Loucy (cell line): ENCODE measurements at regions not wholly inside any gene's neighbourhood (a gene's known extent, or its start where the extent isn't known, plus 50 kb on each side); places are given as distances from the start of the nearest gene placed in this dataset.

Experiments
- H2AFZ ChIP-seq: fragments of 200-600 bp; sonication (generic); 2 replicates; pipeline ENCODE4 v1.6.0; 2016; ENCODE audit warnings: antibody characterized with exemption, mild to moderate bottlenecking, low read length, moderate library complexity
- H3F3A ChIP-seq: fragments of 200-600 bp; 2 replicates; pipeline ENCODE4 v1.6.0; 2016; ENCODE audit warnings: antibody characterized with exemption, low read depth, mild to moderate bottlenecking
- H3K27me3 ChIP-seq: fragments of 200-600 bp; sonication (generic); 2 replicates; pipeline ENCODE4 v1.6.1; 2014; ENCODE audit warnings: low read length, mild to moderate bottlenecking; ENCODE audit not compliant: insufficient read depth, poor library complexity, severe bottlenecking
- H3K36me3 ChIP-seq: fragments of 200-600 bp; sonication (generic); 2 replicates; pipeline ENCODE4 v1.6.1; 2016; ENCODE audit warnings: low read length; ENCODE audit not compliant: insufficient read depth
- H3K4me1 ChIP-seq: fragments of 200-600 bp; sonication (generic); 2 replicates; pipeline ENCODE4 v1.5.1; 2014; ENCODE audit warnings: low read length, mild to moderate bottlenecking; ENCODE audit not compliant: insufficient read depth, poor library complexity, severe bottlenecking
- H3K4me2 ChIP-seq: fragments of 200-600 bp; sonication (generic); 2 replicates; pipeline ENCODE4 v1.6.0; 2014; ENCODE audit warnings: antibody characterized with exemption, low read length, low read depth, mild to moderate bottlenecking; ENCODE audit not compliant: poor library complexity, severe bottlenecking
- H3K4me3 ChIP-seq: fragments of 200-600 bp; sonication (generic); 2 replicates; pipeline ENCODE4 v1.5.1; 2014; ENCODE audit warnings: low read length, mild to moderate bottlenecking, mixed read lengths; ENCODE audit not compliant: poor library complexity, severe bottlenecking
- H3K79me2 ChIP-seq: fragments of 200-600 bp; sonication (generic); 2 replicates; pipeline ENCODE4 v1.6.1; 2014; ENCODE audit warnings: low read length; ENCODE audit not compliant: insufficient read depth
- H3K9ac ChIP-seq: fragments of 200-600 bp; sonication (generic); 2 replicates; pipeline ENCODE4 v1.6.0; 2014; ENCODE audit warnings: mild to moderate bottlenecking, low read depth, low read length, moderate library complexity; ENCODE audit not compliant: poor library complexity, severe bottlenecking
- H3K9me2 ChIP-seq: fragments of 200-600 bp; sonication (generic); replicated peaks from 2 replicates; pipeline ENCODE4 v1.6.1; 2016; ENCODE audit warnings: low read depth, low read length, mixed read lengths
- H3K9me3 ChIP-seq: fragments of 200-600 bp; sonication (generic); 2 replicates; pipeline ENCODE4 v1.6.1; 2014; ENCODE audit warnings: mild to moderate bottlenecking, antibody characterized with exemption, low read length, low read depth; ENCODE audit not compliant: insufficient read depth
- H4K20me1 ChIP-seq: fragments of 200-600 bp; sonication (generic); 2 replicates; pipeline ENCODE4 v1.6.0; 2014; ENCODE audit warnings: antibody characterized with exemption, low read length, mild to moderate bottlenecking; ENCODE audit not compliant: insufficient read depth, poor library complexity, severe bottlenecking
- EZH2phosphoT487 ChIP-seq: fragments of 200-600 bp; IDR thresholded peaks from 2 replicates; pipeline ENCODE4 v1.6.1; 2018; ENCODE audit warnings: antibody characterized with exemption, mild to moderate bottlenecking, moderate library complexity, borderline replicate concordance
- TF ChIP-seq, protein P1 (sequence below): fragments of 200-600 bp; sonication (generic); conservative IDR thresholded peaks from 2 replicates; pipeline ENCODE4 v1.5.1; 2014; ENCODE audit warnings: mild to moderate bottlenecking, antibody characterized with exemption, low read length

DNA sequence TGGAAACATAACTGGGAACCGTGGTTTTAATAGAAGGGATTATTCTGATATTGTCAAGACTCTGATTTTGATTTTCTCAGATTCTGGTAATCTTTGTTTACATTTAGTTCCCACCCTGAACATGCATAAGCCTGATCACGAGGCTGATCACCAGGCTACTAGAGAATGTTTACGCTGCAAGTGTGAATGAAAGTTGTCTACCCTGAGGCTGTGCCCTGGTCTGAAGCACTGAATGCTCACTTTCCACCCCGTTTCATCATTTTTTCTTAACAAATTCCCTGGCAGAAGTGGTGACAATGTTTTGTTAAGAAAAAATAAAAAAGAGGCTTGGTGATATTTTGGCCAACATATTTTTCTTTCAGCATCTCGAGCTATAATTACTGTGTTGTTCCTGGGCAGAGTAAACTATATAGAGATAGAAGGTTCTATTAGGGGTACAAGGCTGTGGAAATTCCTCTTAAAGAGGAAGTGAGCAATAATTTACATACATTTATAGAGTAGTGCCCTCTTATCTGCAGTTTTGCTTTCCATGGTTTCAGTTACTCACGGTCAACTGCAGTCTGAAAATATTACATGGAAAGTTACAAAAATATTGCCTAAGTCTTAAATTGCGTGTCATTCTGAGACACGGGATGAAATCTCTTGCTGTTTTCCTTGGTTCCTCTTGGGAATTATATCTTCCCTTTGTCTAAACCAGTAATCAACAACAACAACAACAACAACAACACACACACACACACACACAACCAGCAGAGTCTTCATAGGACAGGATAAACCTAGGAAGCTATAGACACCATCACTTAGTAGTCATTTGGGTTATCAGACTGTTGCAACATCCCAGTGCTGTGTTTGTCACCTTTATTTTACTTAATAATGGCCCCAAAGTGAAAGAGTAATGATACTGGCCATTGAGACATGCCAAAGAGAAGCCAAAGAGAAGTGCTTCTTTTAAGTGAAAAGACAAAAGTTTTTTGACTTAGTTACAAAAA is 566.6 kb upstream of the CITED2 start:
- no peak for TF ChIP-seq EZH2phosphoT487
- TF ChIP-seq, protein P1, sequence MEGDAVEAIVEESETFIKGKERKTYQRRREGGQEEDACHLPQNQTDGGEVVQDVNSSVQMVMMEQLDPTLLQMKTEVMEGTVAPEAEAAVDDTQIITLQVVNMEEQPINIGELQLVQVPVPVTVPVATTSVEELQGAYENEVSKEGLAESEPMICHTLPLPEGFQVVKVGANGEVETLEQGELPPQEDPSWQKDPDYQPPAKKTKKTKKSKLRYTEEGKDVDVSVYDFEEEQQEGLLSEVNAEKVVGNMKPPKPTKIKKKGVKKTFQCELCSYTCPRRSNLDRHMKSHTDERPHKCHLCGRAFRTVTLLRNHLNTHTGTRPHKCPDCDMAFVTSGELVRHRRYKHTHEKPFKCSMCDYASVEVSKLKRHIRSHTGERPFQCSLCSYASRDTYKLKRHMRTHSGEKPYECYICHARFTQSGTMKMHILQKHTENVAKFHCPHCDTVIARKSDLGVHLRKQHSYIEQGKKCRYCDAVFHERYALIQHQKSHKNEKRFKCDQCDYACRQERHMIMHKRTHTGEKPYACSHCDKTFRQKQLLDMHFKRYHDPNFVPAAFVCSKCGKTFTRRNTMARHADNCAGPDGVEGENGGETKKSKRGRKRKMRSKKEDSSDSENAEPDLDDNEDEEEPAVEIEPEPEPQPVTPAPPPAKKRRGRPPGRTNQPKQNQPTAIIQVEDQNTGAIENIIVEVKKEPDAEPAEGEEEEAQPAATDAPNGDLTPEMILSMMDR: no peak
- Histone ChIP-seq H2AFZ (no peak overlapping the region), H3K27me3 (no peaks in the 10 kb centered on the region), H3F3A (no peaks in the 10 kb centered on the region), H3K9ac (no peak overlapping the region), H3K4me2 (no peak overlapping the region), H3K4me1 (no peaks in the 10 kb centered on the region), H3K4me3 (no peak overlapping the region), H3K9me3 (no peaks in the 10 kb centered on the region), H4K20me1 (no peaks in the 10 kb centered on the region), H3K9me2 (no peaks in the 10 kb centered on the region), H3K79me2 (no peaks in the 10 kb centered on the region), H3K36me3 (no peaks in the 10 kb centered on the region)

DNA sequence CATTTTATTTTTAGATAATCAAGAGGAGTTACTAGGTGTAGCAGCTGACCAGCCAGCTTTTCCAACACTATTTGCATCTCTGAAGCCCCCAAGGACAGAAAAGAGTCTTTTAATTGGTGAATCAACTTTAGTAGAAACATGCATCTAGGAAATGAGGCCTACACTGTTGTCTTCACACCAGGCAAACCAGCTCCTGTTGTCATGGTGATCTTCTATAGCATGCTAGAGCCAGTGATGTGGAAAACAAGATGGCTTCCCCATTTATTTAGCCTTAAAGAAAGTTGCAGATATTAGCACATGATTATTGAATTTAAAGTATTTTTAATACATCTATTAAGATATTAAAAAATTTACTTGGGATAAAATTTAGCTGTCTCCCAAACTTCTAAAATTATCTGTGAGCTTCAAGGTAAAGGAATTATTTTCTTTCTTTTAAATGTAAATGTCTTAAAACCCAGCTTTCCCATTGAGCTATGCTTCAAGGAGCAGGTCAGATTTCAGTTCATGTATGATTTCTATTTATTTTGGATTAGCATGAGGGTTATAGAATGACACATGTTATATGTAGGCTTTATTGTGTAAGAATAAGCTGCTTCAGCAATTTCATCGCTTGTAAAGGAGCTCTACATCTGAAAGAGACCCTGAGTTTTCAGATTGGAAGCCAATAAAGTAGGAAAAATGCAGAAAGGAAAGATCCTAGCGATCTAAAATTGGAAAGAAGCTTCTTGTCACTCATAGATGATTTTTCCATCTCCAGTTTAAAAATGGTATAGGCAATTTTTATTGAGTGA is 564.9 kb upstream of the CITED2 start:
- Histone ChIP-seq H3K4me2 (no peak overlapping the region), H3K9me2 (no peaks in the 10 kb centered on the region), H3F3A (no peaks in the 10 kb centered on the region), H3K27me3 (no peaks in the 10 kb centered on the region), H3K4me3 (no peak overlapping the region), H4K20me1 (no peaks in the 10 kb centered on the region), H3K36me3 (no peaks in the 10 kb centered on the region), H3K79me2 (no peaks in the 10 kb centered on the region), H3K4me1 (no peaks in the 10 kb centered on the region), H2AFZ (no peak overlapping the region), H3K9ac (no peak overlapping the region), H3K9me3 (no peaks in the 10 kb centered on the region)
- TF ChIP-seq, protein P1: no peak
- TF ChIP-seq EZH2phosphoT487: no peak

DNA sequence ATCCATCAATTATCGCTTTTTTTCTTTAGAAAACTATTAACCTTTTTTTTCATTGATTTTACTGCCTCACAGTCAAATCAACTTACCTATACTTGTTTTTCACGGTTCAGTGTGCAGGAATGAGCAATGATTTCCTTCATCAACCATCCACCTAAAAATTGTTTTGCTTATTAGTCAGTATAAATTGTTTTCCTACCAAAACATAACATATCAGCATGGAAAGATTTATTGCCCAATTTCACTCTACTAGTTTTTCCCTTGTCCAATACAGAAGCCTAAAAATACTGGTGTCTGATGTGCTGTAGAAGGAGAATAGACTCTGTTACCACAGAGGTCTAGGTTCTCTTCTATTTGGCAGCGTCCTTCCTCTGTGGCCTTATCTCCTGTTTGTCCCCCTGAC is 558.2 kb upstream of the CITED2 start:
- Histone ChIP-seq H4K20me1 (no peaks in the 10 kb centered on the region), H3K9ac (no peak overlapping the region), H2AFZ (no peak overlapping the region), H3K4me1 (no peaks in the 10 kb centered on the region), H3F3A (no peaks in the 10 kb centered on the region), H3K36me3 (no peaks in the 10 kb centered on the region), H3K9me3 (no peaks in the 10 kb centered on the region), H3K9me2 (no peaks in the 10 kb centered on the region), H3K79me2 (no peaks in the 10 kb centered on the region), H3K4me3 (no peak overlapping the region), H3K27me3 (no peaks in the 10 kb centered on the region), H3K4me2 (no peak overlapping the region)
- TF ChIP-seq, protein P1: no peak
- no peak for TF ChIP-seq EZH2phosphoT487
